Liver (tissue), 3 donors: ENCODE measurements at regions not wholly inside any gene's neighbourhood (a gene's known extent, or its start where the extent isn't known, plus 50 kb on each side); places are given as distances from the start of the nearest gene placed in this dataset.

Experiments used
- EGR1 ChIP-seq, 2 donors: IDR thresholded peaks; 2 replicates each; pipeline ENCODE4 v1.6.1; 2016 to 2018; ENCODE audit warnings: antibody characterized with exemption in 2 of 2, low read depth in 2 of 2
- REST ChIP-seq: IDR thresholded peaks from 2 replicates; pipeline ENCODE4 v1.6.1; 2016; ENCODE audit warnings: antibody characterized with exemption, mild to moderate bottlenecking
- SP1 ChIP-seq: IDR thresholded peaks from 2 replicates; pipeline ENCODE4 v1.6.1; 2018; ENCODE audit warnings: antibody characterized with exemption, mild to moderate bottlenecking
- TF ChIP-seq, protein P1 (sequence below): fragments of 150-350 bp; IDR thresholded peaks from 2 replicates; pipeline ENCODE4 v1.5.1; 2017; ENCODE audit warnings: improper control_type of control experiment, low read depth, low read length; ENCODE audit not compliant: missing input control
- donor health status: healthy.
- donor health status: healthy.

- TF ChIP-seq REST (no peak), SP1 (no peak), EGR1 (IDR thresholded peaks at IDR 0.05; ENCODE audit: low read depth in 2 of 2) (no peak)
- TF ChIP-seq, protein P1, sequence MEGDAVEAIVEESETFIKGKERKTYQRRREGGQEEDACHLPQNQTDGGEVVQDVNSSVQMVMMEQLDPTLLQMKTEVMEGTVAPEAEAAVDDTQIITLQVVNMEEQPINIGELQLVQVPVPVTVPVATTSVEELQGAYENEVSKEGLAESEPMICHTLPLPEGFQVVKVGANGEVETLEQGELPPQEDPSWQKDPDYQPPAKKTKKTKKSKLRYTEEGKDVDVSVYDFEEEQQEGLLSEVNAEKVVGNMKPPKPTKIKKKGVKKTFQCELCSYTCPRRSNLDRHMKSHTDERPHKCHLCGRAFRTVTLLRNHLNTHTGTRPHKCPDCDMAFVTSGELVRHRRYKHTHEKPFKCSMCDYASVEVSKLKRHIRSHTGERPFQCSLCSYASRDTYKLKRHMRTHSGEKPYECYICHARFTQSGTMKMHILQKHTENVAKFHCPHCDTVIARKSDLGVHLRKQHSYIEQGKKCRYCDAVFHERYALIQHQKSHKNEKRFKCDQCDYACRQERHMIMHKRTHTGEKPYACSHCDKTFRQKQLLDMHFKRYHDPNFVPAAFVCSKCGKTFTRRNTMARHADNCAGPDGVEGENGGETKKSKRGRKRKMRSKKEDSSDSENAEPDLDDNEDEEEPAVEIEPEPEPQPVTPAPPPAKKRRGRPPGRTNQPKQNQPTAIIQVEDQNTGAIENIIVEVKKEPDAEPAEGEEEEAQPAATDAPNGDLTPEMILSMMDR = no peak
Measured at GRCh38 chr4:134540588-134540987, 339.0 kb upstream of the PABPC4L start.
